Trophoblast cell (in vitro differentiated cells and primary cell): ENCODE measurements at regions not wholly inside any gene's neighbourhood (a gene's known extent, or its start where the extent isn't known, plus 50 kb on each side); places are given as distances from the start of the nearest gene placed in this dataset.

Experiments
- DNase-seq, 2 donors: peaks; one replicate each; pipeline ENCODE4 v3.0.0-alpha.2; 2016
- H2AFZ ChIP-seq: 2 replicates; pipeline ENCODE4 v1.6.1; 2013; ENCODE audit warnings: low read length, moderate library complexity, mild to moderate bottlenecking; ENCODE audit not compliant: insufficient read depth, poor library complexity
- H2AK5ac ChIP-seq: 2 replicates; pipeline ENCODE4 v1.6.1; 2013; ENCODE audit warnings: mild to moderate bottlenecking, low read length
- H2BK120ac ChIP-seq: 2 replicates; pipeline ENCODE4 v1.6.1; 2013; ENCODE audit warnings: low read length, mild to moderate bottlenecking, moderate library complexity; ENCODE audit not compliant: insufficient read depth, poor library complexity
- H2BK12ac ChIP-seq: 2 replicates; pipeline ENCODE4 v1.6.1; 2013; ENCODE audit warnings: mild to moderate bottlenecking, low read length, moderate library complexity
- H2BK5ac ChIP-seq: 2 replicates; pipeline ENCODE4 v1.6.1; 2013; ENCODE audit warnings: low read length, low read depth, moderate library complexity, mild to moderate bottlenecking; ENCODE audit not compliant: poor library complexity
- H3K14ac ChIP-seq: 2 replicates; pipeline ENCODE4 v1.6.1; 2013; ENCODE audit warnings: mild to moderate bottlenecking, low read length
- H3K18ac ChIP-seq: 2 replicates; pipeline ENCODE4 v1.6.1; 2013; ENCODE audit warnings: mild to moderate bottlenecking, low read length
- H3K23ac ChIP-seq: 2 replicates; pipeline ENCODE4 v1.6.1; 2013; ENCODE audit warnings: low read length
- H3K27ac ChIP-seq: 2 replicates; pipeline ENCODE4 v1.5.1; 2013; ENCODE audit warnings: low read depth, mild to moderate bottlenecking, inconsistent platforms, low read length, moderate library complexity
- H3K27me3 ChIP-seq: 2 replicates; pipeline ENCODE4 v1.6.1; 2013; ENCODE audit warnings: inconsistent platforms, mild to moderate bottlenecking, low read length, moderate library complexity; ENCODE audit not compliant: insufficient read depth
- H3K36me3 ChIP-seq, 2 experiments: 1 replicate in 1 of 2; 2 replicates in 1 of 2; pipeline ENCODE4 v1.6.1; 2013; ENCODE audit warnings: low read length in 2 of 2, mild to moderate bottlenecking in 2 of 2, moderate library complexity in 1 of 2; ENCODE audit not compliant: insufficient read depth in 2 of 2, control insufficient read depth in 1 of 2
- H3K4ac ChIP-seq: 2 replicates; pipeline ENCODE4 v1.6.1; 2013; ENCODE audit warnings: low read depth, mild to moderate bottlenecking, low read length, moderate library complexity
- H3K4me1 ChIP-seq, 2 experiments: 1 replicate in 1 of 2; 2 replicates in 1 of 2; pipeline ENCODE4 v1.6.1; 2013; ENCODE audit warnings: low read length in 2 of 2, mild to moderate bottlenecking in 2 of 2, moderate library complexity in 1 of 2; ENCODE audit not compliant: insufficient read depth in 2 of 2, control insufficient read depth in 1 of 2
- H3K4me2 ChIP-seq: 2 replicates; pipeline ENCODE4 v1.6.1; 2013; ENCODE audit warnings: inconsistent platforms, mild to moderate bottlenecking, low read length, moderate library complexity
- H3K4me3 ChIP-seq: 2 replicates; pipeline ENCODE4 v1.5.1; 2013; ENCODE audit warnings: mild to moderate bottlenecking, low read depth, low read length, inconsistent platforms
- H3K79me1 ChIP-seq: one replicate; pipeline ENCODE4 v1.6.1; 2013; ENCODE audit warnings: low read length
- H3K79me2 ChIP-seq: 2 replicates; pipeline ENCODE4 v1.6.1; 2013; ENCODE audit warnings: low read length, mild to moderate bottlenecking; ENCODE audit not compliant: control insufficient read depth, insufficient read depth, poor library complexity
- H3K9ac ChIP-seq: 2 replicates; pipeline ENCODE4 v1.6.1; 2013; ENCODE audit warnings: mild to moderate bottlenecking, low read length
- H3K9me3 ChIP-seq: 2 replicates; pipeline ENCODE4 v1.6.1; 2013; ENCODE audit warnings: low read depth, mild to moderate bottlenecking, control low read depth, inconsistent platforms, low read length; ENCODE audit not compliant: insufficient read depth
- H4K12ac ChIP-seq: 2 replicates; pipeline ENCODE4 v1.6.1; 2013; ENCODE audit warnings: low read depth, mild to moderate bottlenecking, low read length, moderate library complexity
- H4K8ac ChIP-seq: 2 replicates; pipeline ENCODE4 v1.6.1; 2013; ENCODE audit warnings: low read depth, mild to moderate bottlenecking, low read length, moderate library complexity
- H4K91ac ChIP-seq: one replicate; pipeline ENCODE4 v1.6.1; 2013; ENCODE audit warnings: low read depth, mild to moderate bottlenecking, low read length, moderate library complexity
- WGBS: extraction: QIAGEN DNeasy Blood & Tissue Kit; methylation state at CpG from one replicate; pipeline ENCODE4 v1.1.7; 2013; ENCODE audit warnings: missing lambda C conversion rate; ENCODE audit not compliant: insufficient read length, insufficient coverage; ENCODE audit errors: extremely low coverage; 5-methylcytosine and 5-hydroxymethylcytosine counted together

DNA sequence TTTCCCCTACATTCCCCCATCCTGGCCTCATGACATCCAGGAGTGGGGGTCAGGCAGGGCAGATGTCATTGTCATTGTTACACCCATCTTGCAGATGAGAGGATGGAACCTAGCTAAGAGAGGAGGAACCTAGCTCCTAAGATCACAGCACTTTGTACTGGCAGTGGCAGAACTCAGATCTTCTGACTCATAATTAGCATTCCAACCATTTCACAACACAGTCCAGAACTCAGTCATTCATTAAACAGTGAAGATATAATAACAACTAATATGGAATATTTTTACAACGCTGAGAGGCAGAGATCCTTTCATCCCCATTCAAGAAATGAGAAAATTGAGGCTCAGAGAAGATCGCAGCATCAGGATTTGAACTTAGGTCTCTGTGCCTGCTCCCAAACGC, 127.8 kb downstream of the CHST1 start:
- H3K4me2 ChIP-seq: no peak overlapping the region
- WGBS: no CpG with 5 or more reads among the region's 3 CpGs

DNA sequence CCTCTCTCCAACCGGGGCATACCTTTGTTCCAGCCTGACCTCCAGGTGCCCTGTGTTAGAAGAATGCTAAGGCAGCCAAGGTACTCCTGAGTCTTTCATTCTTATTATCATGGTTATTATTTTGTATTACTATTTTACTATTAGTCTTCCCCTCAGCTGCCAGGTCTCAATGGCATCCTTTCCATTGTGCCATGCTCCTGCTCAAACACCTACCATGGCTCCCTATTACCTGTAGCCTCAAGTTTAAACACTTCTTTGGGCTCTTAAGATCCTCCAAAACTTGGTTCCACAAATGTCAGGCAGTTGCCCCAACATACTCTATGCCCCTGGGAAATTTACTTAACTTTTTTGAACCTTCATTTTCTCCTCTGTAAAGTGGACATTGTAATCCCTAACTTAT, 130.4 kb downstream of the CHST1 start:
- Histone ChIP-seq H3K9ac (no peak overlapping the region), H4K8ac (no peak overlapping the region), H3K4ac (no peak overlapping the region), H3K4me2 (no peak overlapping the region), H2BK12ac (no peak overlapping the region), H3K9me3 (peaks cover 3% of the 10 kb centered on the region), H4K91ac (no peak overlapping the region), H2BK120ac (no peak overlapping the region), H3K4me1 (no peaks in the 10 kb centered on the region), H4K12ac (no peak overlapping the region), H2AK5ac (no peak overlapping the region), H3K27me3 (no peaks in the 10 kb centered on the region), H3K14ac (no peak overlapping the region), H3K23ac (no peak overlapping the region), H3K36me3 (no peaks in the 10 kb centered on the region), H3K27ac (no peak overlapping the region), H3K4me3 (no peak overlapping the region), H3K79me1 (no peaks in the 10 kb centered on the region), H2BK5ac (no peak overlapping the region), H3K18ac (no peak overlapping the region), H3K79me2 (no peaks in the 10 kb centered on the region), H2AFZ (no peak overlapping the region)
- WGBS: no CpG with 5 or more reads among the region's 1 CpG
- DNase-seq: no peak

More for the DNA sequence above, 127.8 kb downstream of the CHST1 start:
- Histone ChIP-seq H3K4ac (no peak overlapping the region), H3K4me3 (no peak overlapping the region), H4K91ac (no peak overlapping the region), H2BK12ac (no peak overlapping the region), H3K14ac (no peak overlapping the region), H2BK5ac (no peak overlapping the region), H3K18ac (no peak overlapping the region), H3K9ac (no peak overlapping the region), H4K8ac (no peak overlapping the region), H3K27ac (no peak overlapping the region), H3K79me1 (no peaks in the 10 kb centered on the region), H3K9me3 (peaks cover 2% of the 10 kb centered on the region), H3K23ac (no peak overlapping the region), H2AK5ac (no peak overlapping the region), H2BK120ac (no peak overlapping the region), H3K27me3 (no peaks in the 10 kb centered on the region), H2AFZ (no peak overlapping the region), H4K12ac (no peak overlapping the region), H3K4me1 (no peaks in the 10 kb centered on the region), H3K79me2 (no peaks in the 10 kb centered on the region), H3K36me3 (no peaks in the 10 kb centered on the region)
- peak in 1 of 2 donors; percentile 54 for DNase-seq

DNA sequence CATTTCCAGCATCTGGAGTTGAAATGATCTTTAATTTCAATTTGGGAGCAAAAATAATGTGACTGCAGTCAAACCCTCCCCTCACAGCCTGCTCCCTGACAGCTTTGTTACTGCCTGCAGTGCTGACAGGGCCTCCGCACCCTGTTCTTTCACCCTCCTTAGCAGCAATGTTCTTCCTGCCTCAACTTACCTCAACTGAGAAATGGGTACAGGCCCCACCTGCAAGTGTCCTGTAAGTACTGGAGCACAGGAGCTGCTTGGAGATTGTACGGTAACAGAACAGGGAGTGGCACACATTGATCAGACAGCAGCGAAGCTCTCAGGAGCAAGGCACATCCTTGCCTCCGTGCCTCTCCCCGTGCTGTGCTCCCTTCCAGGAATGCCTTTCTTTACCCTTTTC, 131.3 kb downstream of the CHST1 start:
- no peak overlapping the region for H4K12ac ChIP-seq
- H3K23ac ChIP-seq: no peak overlapping the region
- H3K9me3 ChIP-seq: peaks cover 3% of the 10 kb centered on the region
- H3K9ac ChIP-seq: peak overlapping the region; percentile 19
- DNase-seq: no peak
- no peak overlapping the region for H3K18ac ChIP-seq
- H4K91ac ChIP-seq: no peak overlapping the region
- no peak overlapping the region for H3K14ac ChIP-seq
- no peak overlapping the region for H2BK5ac ChIP-seq
- no peak overlapping the region for H2AFZ ChIP-seq
- no peaks in the 10 kb centered on the region for H3K36me3 ChIP-seq
- H2BK120ac ChIP-seq: no peak overlapping the region
- H3K79me1 ChIP-seq: no peaks in the 10 kb centered on the region
- H3K79me2 ChIP-seq: no peaks in the 10 kb centered on the region
- no peak overlapping the region for H3K27ac ChIP-seq
- H2BK12ac ChIP-seq: no peak overlapping the region
- H3K4me3 ChIP-seq: no peak overlapping the region
- no peak overlapping the region for H2AK5ac ChIP-seq
- no CpG with 5 or more reads among the region's 5 CpGs for WGBS
- no peak overlapping the region for H3K4me2 ChIP-seq
- no peaks in the 10 kb centered on the region for H3K27me3 ChIP-seq
- H3K4ac ChIP-seq: no peak overlapping the region
- no peaks in the 10 kb centered on the region for H3K4me1 ChIP-seq
- H4K8ac ChIP-seq: no peak overlapping the region

DNA sequence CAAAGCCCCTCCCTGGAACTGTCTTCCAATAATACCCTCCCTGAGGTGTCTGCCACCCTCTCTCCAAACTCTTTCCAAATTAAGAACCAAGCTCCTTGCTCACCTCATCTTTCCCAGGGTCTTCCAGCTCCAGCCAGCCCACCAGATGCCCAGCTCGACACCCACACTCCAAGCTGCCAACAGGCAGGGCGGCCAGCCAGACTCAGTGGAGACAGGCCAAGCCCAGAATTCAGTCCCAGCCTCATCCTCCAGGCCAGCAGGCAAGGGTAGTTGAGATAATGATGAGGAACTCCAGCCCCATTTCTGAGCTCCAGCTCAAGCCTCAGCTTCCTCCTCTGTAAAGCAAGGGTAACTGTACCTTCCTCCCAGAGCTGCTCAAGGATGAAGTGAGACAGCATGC, 132.9 kb downstream of the CHST1 start:
- WGBS: no CpG with 5 or more reads among the region's 2 CpGs
- H3K4me3 ChIP-seq: no peak overlapping the region
- no peak overlapping the region for H2BK5ac ChIP-seq
- H3K27me3 ChIP-seq: no peaks in the 10 kb centered on the region
- H3K18ac ChIP-seq: no peak overlapping the region
- no peak overlapping the region for H4K12ac ChIP-seq
- no peaks in the 10 kb centered on the region for H3K79me2 ChIP-seq
- H3K27ac ChIP-seq: no peak overlapping the region
- H3K4me2 ChIP-seq: no peak overlapping the region
- H2BK120ac ChIP-seq: no peak overlapping the region
- no peak overlapping the region for H3K23ac ChIP-seq
- no peak for DNase-seq
- peaks cover 3% of the 10 kb centered on the region for H3K9me3 ChIP-seq
- H3K36me3 ChIP-seq: no peaks in the 10 kb centered on the region
- H4K8ac ChIP-seq: no peak overlapping the region
- H3K14ac ChIP-seq: no peak overlapping the region
- no peak overlapping the region for H3K4ac ChIP-seq
- H2AFZ ChIP-seq: no peak overlapping the region
- H2AK5ac ChIP-seq: no peak overlapping the region
- H2BK12ac ChIP-seq: no peak overlapping the region
- no peaks in the 10 kb centered on the region for H3K4me1 ChIP-seq
- H3K9ac ChIP-seq: no peak overlapping the region
- no peaks in the 10 kb centered on the region for H3K79me1 ChIP-seq
- no peak overlapping the region for H4K91ac ChIP-seq
